K562 (cell line): ENCODE measurements at regions not wholly inside any gene's neighbourhood (a gene's known extent, or its start where the extent isn't known, plus 50 kb on each side); places are given as distances from the start of the nearest gene placed in this dataset.

Experiments used
- C11orf30 ChIP-seq: fragments of 450-650 bp; IDR thresholded peaks from 2 replicates; pipeline ENCODE4 v1.6.1; 2016; ENCODE audit warnings: low read depth, mild to moderate bottlenecking
- CCNT2 ChIP-seq: IDR thresholded peaks from 2 replicates; pipeline ENCODE4 v1.6.1; 2011; ENCODE audit warnings: borderline replicate concordance, low read depth, mild to moderate bottlenecking, moderate library complexity, mixed read lengths, low read length; ENCODE audit not compliant: insufficient read length; ENCODE audit errors: extremely low read depth
- FUS ChIP-seq: fragments of 200-400 bp; formaldehyde crosslinking; optimal IDR thresholded peaks from 2 replicates; pipeline ENCODE3; 2017; ENCODE audit warnings: low read depth, low read length
- MCM2 ChIP-seq: fragments of 450-650 bp; IDR thresholded peaks from 2 replicates; pipeline ENCODE4 v1.6.1; 2017; ENCODE audit warnings: low read depth, mild to moderate bottlenecking
- MED1 ChIP-seq: sonication (generic); formaldehyde crosslinking; IDR thresholded peaks from 2 replicates; pipeline ENCODE4 v1.8.1; 2023; ENCODE audit warnings: missing genetic modification reagents, borderline replicate concordance
- NFE2 ChIP-seq: IDR thresholded peaks from 2 replicates; pipeline ENCODE4 v1.6.1; 2014; ENCODE audit warnings: antibody characterized with exemption, low read depth
- SMARCC2 ChIP-seq: fragments of 450-650 bp; IDR thresholded peaks from 2 replicates; pipeline ENCODE4 v1.6.1; 2017; ENCODE audit warnings: antibody characterized with exemption, moderate library complexity, mild to moderate bottlenecking, low read depth
- TAL1 ChIP-seq: fragments of 450-650 bp; IDR thresholded peaks from 2 replicates; pipeline ENCODE4 v1.6.1; 2016; ENCODE audit warnings: mild to moderate bottlenecking
- ZNF3 ChIP-seq: fragments of 250-450 bp; sonication (Bioruptor Pico); IDR thresholded peaks from 2 replicates; pipeline ENCODE4 v1.5.0; 2021; ENCODE audit warnings: mild to moderate bottlenecking, moderate library complexity
- TF ChIP-seq, protein P1 (sequence below), 2 experiments: fragments of 450-650 bp; conservative IDR thresholded peaks; 2 replicates each; pipeline ENCODE4 v1.6.1; 2017; ENCODE audit warnings: mild to moderate bottlenecking in 2 of 2, moderate library complexity in 2 of 2
- TF ChIP-seq, protein P2 (sequence below): sonication (generic); formaldehyde crosslinking; IDR thresholded peaks from 2 replicates; pipeline ENCODE4 v1.9.0; 2022; ENCODE audit warnings: mild to moderate bottlenecking, missing genetic modification reagents

DNA sequence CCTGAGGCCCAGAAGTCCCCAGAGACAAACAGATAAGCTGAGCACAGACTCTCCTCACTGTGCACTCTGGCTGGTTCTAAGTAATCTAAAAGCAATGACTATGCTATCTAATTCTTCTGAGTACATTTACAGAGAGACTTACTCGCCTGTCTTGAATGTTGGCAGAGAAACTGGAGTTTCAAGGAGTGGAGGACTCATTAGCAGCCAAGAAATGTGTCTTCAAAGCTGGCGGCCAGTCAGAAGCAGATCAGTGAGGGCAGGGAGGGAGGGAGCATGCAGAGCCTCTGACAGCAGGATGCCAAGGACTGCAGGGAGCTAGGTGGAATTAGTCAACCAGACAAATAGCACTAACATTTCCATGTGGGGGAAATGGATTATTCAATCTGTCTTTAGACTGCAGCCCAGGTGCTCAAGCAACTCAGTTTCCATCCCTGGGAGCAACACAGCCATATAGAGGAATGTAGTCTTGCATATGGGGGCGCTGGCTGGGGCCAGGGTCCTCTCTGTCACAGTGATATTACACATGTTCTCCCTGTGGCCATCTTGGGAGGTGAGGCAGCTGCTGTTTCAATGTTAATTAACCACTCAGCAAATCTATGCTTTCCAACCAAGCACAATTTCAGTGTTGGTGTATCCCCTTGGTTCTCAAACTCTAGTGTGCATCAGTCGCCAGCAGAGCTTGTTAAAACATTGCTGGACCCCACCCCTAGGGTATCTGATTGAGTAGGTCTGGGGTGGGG lies 97.9 kb downstream of the CCNA1 start (continued):
- TF ChIP-seq, protein P1, sequence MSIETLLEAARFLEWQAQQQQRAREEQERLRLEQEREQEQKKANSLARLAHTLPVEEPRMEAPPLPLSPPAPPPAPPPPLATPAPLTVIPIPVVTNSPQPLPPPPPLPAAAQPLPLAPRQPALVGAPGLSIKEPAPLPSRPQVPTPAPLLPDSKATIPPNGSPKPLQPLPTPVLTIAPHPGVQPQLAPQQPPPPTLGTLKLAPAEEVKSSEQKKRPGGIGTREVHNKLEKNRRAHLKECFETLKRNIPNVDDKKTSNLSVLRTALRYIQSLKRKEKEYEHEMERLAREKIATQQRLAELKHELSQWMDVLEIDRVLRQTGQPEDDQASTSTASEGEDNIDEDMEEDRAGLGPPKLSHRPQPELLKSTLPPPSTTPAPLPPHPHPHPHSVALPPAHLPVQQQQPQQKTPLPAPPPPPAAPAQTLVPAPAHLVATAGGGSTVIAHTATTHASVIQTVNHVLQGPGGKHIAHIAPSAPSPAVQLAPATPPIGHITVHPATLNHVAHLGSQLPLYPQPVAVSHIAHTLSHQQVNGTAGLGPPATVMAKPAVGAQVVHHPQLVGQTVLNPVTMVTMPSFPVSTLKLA (conservative IDR thresholded peaks at IDR 0.05), result no peak
- TF ChIP-seq MCM2 (no peak), TAL1 (no peak), FUS (no peak), C11orf30 (no peak), CCNT2 (no peak), MED1 (CRISPR knock-in tag) (no peak), SMARCC2 (no peak), ZNF3 (CRISPR knock-in tag) (no peak), NFE2 (no peak)
- TF ChIP-seq, protein P2, sequence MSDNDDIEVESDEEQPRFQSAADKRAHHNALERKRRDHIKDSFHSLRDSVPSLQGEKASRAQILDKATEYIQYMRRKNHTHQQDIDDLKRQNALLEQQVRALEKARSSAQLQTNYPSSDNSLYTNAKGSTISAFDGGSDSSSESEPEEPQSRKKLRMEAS (CRISPR knock-in tag), result no peak
